Heart right ventricle (tissue), 16 donors: ENCODE measurements at regions not wholly inside any gene's neighbourhood (a gene's known extent, or its start where the extent isn't known, plus 50 kb on each side); places are given as distances from the start of the nearest gene placed in this dataset.

Experiments
- ATAC-seq, 8 donors: fragments of 200-7000 bp; cut with Tn5 transposase; one replicate each; pipeline ENCODE4 v1.9.1; 2020; ENCODE audit warnings: mild to moderate bottlenecking in 8 of 8, moderate library complexity in 8 of 8, moderate number of reproducible peaks in 1 of 8
- DNase-seq, 2 donors: peaks; one replicate each; pipeline ENCODE4 v3.0.0-alpha.2; 2020
- H3K27ac ChIP-seq, 10 donors: fragments of 200-600 bp; sonication (generic) in 2 of 10; one replicate each; pipeline versions ENCODE4 v1.5.0 to v1.8.0; 2020 to 2022; ENCODE audit warnings: mild to moderate bottlenecking in 3 of 10
- H3K27me3 ChIP-seq, 7 donors: fragments of 200-600 bp; one replicate each; pipeline ENCODE4 v1.8.0; 2021 to 2022; ENCODE audit warnings: mild to moderate bottlenecking in 2 of 7
- H3K36me3 ChIP-seq, 9 donors: fragments of 200-600 bp; sonication (generic) in 1 of 9; one replicate each; pipeline versions ENCODE4 v1.5.0 to v1.8.0; 2020 to 2022; ENCODE audit warnings: mild to moderate bottlenecking in 2 of 9
- H3K4me1 ChIP-seq, 9 donors: fragments of 200-600 bp; sonication (generic) in 1 of 9; one replicate each; pipeline versions ENCODE4 v1.5.0 to v1.8.0; 2020 to 2022; ENCODE audit warnings: mild to moderate bottlenecking in 4 of 9
- H3K4me3 ChIP-seq, 10 donors: fragments of 200-600 bp; sonication (generic) in 2 of 10; one replicate each; pipeline versions ENCODE4 v1.5.0 to v1.8.0; 2020 to 2022; ENCODE audit warnings: mild to moderate bottlenecking in 7 of 10, moderate library complexity in 2 of 10
- H3K9me3 ChIP-seq, 11 donors: fragments of 200-600 bp in 10 of 11; sonication (generic) in 2 of 11; one replicate each; pipeline versions ENCODE4 v1.5.0 to v1.8.0; 2013 to 2022; ENCODE audit warnings: mild to moderate bottlenecking in 2 of 11, control low read depth in 1 of 11, moderate library complexity in 1 of 11
- WGBS, 2 donors: extraction: QIAGEN DNeasy Blood & Tissue Kit; methylation state at CpG; one replicate each; pipeline ENCODE4 v1.1.7; 2013; ENCODE audit warnings: inconsistent platforms in 1 of 2; 5-methylcytosine and 5-hydroxymethylcytosine counted together
- intact Hi-C, 10 donors: fragments of 100-400 bp; cut with DNase I; formaldehyde crosslinking; loops; one replicate each; pipeline versions ENCODE4 v1.11.1 to v1.14.2; 2022
- TF ChIP-seq, protein P1 (sequence below), 9 donors: fragments of 200-600 bp; sonication (generic) in 2 of 9; IDR thresholded peaks; one replicate each; pipeline versions ENCODE4 v1.5.0 to v1.8.0; 2021 to 2022; ENCODE audit warnings: antibody characterized with exemption in 9 of 9, mild to moderate bottlenecking in 5 of 9, moderate library complexity in 1 of 9
- donor health status: Arrhythmogenic right ventricular cardiomyopathy.
- donor health status: ischemic (EF 13 %, LVEDD 7.1; RV severe dilation, severe dysfunction).
- donor health status: healthy with polysubstance abuse.
- donor health status: DM: no; HTN: yes; CAD: no.
- donor health status: DM: no; HTN: no; CAD: no.
- donor health status: ischemic (EF 25% LVEDD 6.9; RV normal size, moderate dysfunction).
- donor health status: ischemic (EF 25% LVEDD 5.7; RV mildly dilated, moderate dysfunction).
- donor health status: healthy.
- donor health status: DM: yes; HTN: yes; CAD: no.
- donor health status: Ischemic cardiomyopathy.
- donor health status: ischemic (EF 35%, LVEDD 5.7; RV mildly dilated, moderate dysfunction).
- donor health status: nonischemic (EF 11% LVEDD 7.7; RV severe dilation, severe dysfunction).
- donor health status: DM: yes; HTN: yes; CAD: no.
- donor health status: PGD.
- donor health status: ischemic (EF 29% LVEDD 5.4; RV normal size, mild dysfunction).
- donor health status: nonischemic (EF 23%, LVEDD 6.1; RV moderate dilation, normal function).

DNA sequence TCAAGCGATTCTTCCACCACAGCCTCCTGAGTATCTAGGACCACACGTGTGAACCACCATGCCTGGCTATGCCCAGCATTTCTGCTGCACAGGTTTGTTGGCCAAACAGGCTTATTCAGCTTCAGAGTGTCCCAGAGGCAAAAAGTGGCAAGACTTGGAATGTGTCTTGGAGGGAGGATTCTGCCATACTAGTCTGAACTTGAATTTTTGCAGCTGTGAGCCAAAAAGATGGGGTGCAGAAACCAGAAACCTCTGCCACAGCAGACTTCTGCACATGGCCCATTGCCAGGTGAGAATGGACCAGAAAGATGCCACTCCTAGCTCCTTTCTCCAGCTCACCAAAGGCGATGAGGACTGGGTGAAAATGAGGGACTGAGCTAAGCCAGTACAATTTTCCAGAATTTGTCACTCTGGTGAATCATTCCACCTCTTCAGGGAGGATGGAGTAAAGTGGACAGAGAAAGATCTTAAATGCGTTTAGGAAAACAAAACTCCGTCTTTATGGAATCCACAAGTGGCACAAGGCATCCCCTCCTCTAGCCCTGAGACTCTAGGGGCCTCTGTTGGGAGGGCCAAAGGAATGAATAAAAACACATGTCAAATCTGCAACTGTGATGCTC, 369.1 kb upstream of the CLNK start:
- TF ChIP-seq, protein P1, sequence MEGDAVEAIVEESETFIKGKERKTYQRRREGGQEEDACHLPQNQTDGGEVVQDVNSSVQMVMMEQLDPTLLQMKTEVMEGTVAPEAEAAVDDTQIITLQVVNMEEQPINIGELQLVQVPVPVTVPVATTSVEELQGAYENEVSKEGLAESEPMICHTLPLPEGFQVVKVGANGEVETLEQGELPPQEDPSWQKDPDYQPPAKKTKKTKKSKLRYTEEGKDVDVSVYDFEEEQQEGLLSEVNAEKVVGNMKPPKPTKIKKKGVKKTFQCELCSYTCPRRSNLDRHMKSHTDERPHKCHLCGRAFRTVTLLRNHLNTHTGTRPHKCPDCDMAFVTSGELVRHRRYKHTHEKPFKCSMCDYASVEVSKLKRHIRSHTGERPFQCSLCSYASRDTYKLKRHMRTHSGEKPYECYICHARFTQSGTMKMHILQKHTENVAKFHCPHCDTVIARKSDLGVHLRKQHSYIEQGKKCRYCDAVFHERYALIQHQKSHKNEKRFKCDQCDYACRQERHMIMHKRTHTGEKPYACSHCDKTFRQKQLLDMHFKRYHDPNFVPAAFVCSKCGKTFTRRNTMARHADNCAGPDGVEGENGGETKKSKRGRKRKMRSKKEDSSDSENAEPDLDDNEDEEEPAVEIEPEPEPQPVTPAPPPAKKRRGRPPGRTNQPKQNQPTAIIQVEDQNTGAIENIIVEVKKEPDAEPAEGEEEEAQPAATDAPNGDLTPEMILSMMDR (IDR thresholded peaks at IDR 0.05) = no peak
- 69 to 83% methylated on average over 5 of the region's 5 CpGs for WGBS, 2 donors

DNA sequence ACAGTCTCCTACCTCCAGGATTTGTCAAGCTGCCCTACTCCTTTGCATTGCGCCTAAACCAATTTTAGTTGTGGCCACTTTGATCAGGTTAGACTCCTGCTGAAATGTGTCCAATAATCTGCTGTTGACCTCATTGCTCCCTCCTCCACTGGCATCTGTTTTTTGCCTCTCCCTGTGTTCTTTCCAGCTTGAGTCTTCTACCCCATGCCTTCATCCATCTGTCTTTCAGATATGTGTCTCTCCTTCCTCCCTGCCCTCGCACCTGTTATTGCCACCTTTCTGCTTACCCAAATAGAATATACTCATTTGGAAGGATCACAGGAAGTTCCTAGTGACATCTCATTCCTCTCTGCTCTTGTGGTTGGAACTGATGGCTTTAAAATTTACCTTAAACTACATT, 366.6 kb upstream of the CLNK start:
- no peak overlapping the region for H3K27ac ChIP-seq
- 93 to 97% methylated on average over 2 of the region's 2 CpGs for WGBS, 2 donors
- no peaks in the 10 kb centered on the region for H3K36me3 ChIP-seq
- ATAC-seq = no peak
- no peaks in the 10 kb centered on the region for H3K4me1 ChIP-seq
- H3K4me3 ChIP-seq = no peak overlapping the region
- TF ChIP-seq, protein P1 (IDR thresholded peaks at IDR 0.05) = no peak
- H3K9me3 ChIP-seq = peaks cover 0 to 4% (median 0%) of the 10 kb centered on the region in 11 donors
- H3K27me3 ChIP-seq = no peaks in the 10 kb centered on the region
- intact Hi-C loops = no loop called here
- DNase-seq = no peak

More for the DNA sequence above, 369.1 kb upstream of the CLNK start:
- intact Hi-C loops = no loop called here
- H3K27ac ChIP-seq = no peak overlapping the region
- ATAC-seq = no peak
- H3K27me3 ChIP-seq = no peaks in the 10 kb centered on the region
- no peaks in the 10 kb centered on the region for H3K9me3 ChIP-seq
- H3K4me3 ChIP-seq = no peak overlapping the region
- H3K36me3 ChIP-seq = no peaks in the 10 kb centered on the region
- H3K4me1 ChIP-seq = no peaks in the 10 kb centered on the region
- no peak for DNase-seq

GRCh38 chr4:11050766-11051165, 366.2 kb upstream of the CLNK start:
- Histone ChIP-seq H3K27ac (no peak overlapping the region), H3K4me3 (no peak overlapping the region), H3K36me3 (no peaks in the 10 kb centered on the region), H3K27me3 (no peaks in the 10 kb centered on the region), H3K9me3 (peaks cover 0 to 6% (median 0%) of the 10 kb centered on the region in 11 donors), H3K4me1 (no peaks in the 10 kb centered on the region)
- WGBS, 2 donors = 92% methylated on average over 2 of the region's 2 CpGs
- ATAC-seq (no peak), DNase-seq (no peak)
- intact Hi-C loops = no loop called here
- TF ChIP-seq, protein P1 (IDR thresholded peaks at IDR 0.05) = no peak

DNA sequence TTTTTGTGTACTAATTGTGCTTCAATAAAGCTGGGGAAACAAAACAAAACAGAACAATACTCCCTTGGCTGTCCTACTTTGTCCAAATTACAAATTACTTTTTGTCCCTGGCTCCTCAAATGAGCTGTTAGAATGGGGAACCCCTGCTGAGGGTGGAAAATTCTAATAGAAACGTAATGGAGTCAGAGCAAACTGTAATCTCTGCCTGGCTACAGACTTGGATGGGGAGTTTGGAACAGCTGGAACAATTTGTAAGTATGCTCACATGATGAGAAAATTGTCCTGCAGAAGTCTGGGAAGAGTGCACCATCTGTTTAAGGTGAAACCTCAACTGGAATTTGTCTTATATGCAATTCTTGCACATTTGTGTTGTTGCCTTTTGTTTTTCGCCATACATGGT, 364.4 kb upstream of the CLNK start:
- Histone ChIP-seq H3K9me3 (peaks cover 0 to 15% (median 0%) of the 10 kb centered on the region in 11 donors), H3K27me3 (no peaks in the 10 kb centered on the region), H3K4me3 (no peak overlapping the region), H3K36me3 (no peaks in the 10 kb centered on the region), H3K27ac (no peak overlapping the region), H3K4me1 (no peaks in the 10 kb centered on the region)
- WGBS, 2 donors = 73% methylated on average over 2 of the region's 2 CpGs
- intact Hi-C loops = no loop called here
- ATAC-seq (no peak), DNase-seq (no peak)
- TF ChIP-seq, protein P1 (IDR thresholded peaks at IDR 0.05) = no peak
